ENCODE measurements at regions not wholly inside any gene's neighbourhood (a gene's known extent, or its start where the extent isn't known, plus 50 kb on each side); places are given as distances from the start of the nearest gene placed in this dataset.

- Mint-ChIP-seq H3K27ac (no peak overlapping the region), H3K9me3 (no peaks in the 10 kb centered on the region), H3K36me3 (ENCODE audit: low read depth) (no peaks in the 10 kb centered on the region), H3K4me3 (no peak overlapping the region), H3K4me1 (peaks cover 5% of the 10 kb centered on the region), H3K27me3 (ENCODE audit: low read depth, poor library complexity) (peaks cover 4% of the 10 kb centered on the region)
- DNase-seq, result no peak
- TF ChIP-seq CTCF (IDR thresholded peaks at IDR 0.05), result no peak
Measured at GRCh38 chr1:57729181-57729580, 305.3 kb upstream of the DAB1 start.

GRCh38 chr1:57727121-57727520 is 303.3 kb upstream of the DAB1 start:
- TF ChIP-seq CTCF (IDR thresholded peaks at IDR 0.05), result no peak
- Mint-ChIP-seq H3K27ac (no peak overlapping the region), H3K4me3 (no peak overlapping the region), H3K27me3 (ENCODE audit: low read depth, poor library complexity) (peaks cover 4% of the 10 kb centered on the region), H3K4me1 (peaks cover 15% of the 10 kb centered on the region), H3K36me3 (ENCODE audit: low read depth) (no peaks in the 10 kb centered on the region), H3K9me3 (no peaks in the 10 kb centered on the region)
- DNase-seq, result no peak

DNA sequence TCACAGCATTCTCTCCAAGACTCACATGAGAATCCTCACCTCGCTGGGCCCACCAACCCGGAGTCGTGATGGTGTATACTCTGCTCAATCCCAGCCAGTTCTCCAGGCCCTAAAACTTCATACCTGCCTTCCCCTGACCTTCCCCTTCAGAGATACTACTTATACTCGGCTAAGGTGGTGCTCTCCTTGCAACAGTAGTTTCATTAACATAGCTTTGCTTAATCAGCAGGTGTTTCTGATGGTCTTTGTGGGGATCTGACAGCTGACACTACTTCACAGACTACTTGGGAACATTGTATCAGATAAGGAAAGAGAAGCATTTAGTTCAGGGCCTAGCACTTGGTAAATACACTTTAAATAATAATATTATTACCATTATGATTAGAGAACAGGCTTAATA is 301.5 kb upstream of the DAB1 start:
- no peaks in the 10 kb centered on the region for H3K9me3 Mint-ChIP-seq
- no peak for DNase-seq
- peaks cover 7% of the 10 kb centered on the region for H3K27me3 Mint-ChIP-seq (ENCODE audit: low read depth, poor library complexity)
- TF ChIP-seq CTCF (IDR thresholded peaks at IDR 0.05), result no peak
- H3K4me3 Mint-ChIP-seq, result no peak overlapping the region
- H3K27ac Mint-ChIP-seq, result no peak overlapping the region
- H3K4me1 Mint-ChIP-seq, result peaks cover 15% of the 10 kb centered on the region
- no peaks in the 10 kb centered on the region for H3K36me3 Mint-ChIP-seq (ENCODE audit: low read depth)

DNA sequence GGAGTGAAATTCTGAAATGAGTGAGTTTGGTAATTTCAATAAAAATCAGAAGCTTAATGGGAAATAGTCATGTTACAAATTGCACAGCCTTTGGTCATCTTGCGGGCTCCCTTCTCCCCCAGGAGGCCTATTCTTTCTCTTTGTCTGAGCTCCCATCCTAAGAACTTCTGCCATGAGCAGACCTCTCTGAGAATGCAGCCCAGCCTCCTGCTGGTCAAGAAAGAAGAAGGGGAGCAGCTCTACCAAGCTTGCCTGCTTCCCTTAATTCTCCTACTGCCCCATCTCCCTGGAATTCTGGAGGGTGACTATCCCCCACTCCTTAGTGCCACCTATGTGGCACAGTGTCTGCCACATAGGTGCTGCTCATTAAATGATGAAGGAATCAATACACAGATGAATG is 300.7 kb upstream of the DAB1 start:
- Mint-ChIP-seq H3K4me3 (no peak overlapping the region), H3K4me1 (peaks cover 17% of the 10 kb centered on the region), H3K27ac (no peak overlapping the region), H3K27me3 (ENCODE audit: low read depth, poor library complexity) (peaks cover 7% of the 10 kb centered on the region), H3K9me3 (no peaks in the 10 kb centered on the region), H3K36me3 (ENCODE audit: low read depth) (no peaks in the 10 kb centered on the region)
- no peak for TF ChIP-seq CTCF (IDR thresholded peaks at IDR 0.05)
- DNase-seq, result no peak

DNA sequence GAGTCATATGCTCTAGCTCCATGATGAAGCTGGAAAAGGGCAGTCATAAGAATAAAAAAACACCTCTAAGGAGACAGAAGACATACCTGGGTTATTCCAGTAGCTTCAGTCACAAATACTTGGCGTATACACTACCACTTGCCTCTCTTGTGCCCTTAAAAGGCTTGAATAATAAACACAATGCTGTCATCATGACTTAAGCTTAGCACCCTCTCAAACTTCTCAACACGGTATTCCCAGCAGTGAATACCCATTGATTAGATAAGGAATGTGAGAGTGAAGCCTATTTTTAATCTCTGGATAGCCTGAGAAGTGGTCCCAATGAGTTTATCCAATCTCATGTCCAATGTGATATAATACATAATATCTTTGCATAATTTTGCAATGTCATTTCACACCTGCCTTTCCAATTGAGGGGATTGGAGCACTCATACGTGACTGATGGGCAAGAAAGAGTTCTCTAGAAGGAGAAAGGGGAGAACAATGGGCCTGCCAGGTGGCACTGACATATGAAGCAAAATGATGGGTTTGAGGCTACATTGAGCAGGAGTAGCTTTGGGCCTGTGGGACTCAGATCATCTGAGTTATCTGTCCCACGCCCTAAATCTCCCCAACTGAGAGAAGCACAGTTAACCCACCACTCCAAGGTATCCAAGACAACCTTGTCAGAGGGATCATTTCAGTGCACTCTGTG is 298.6 kb upstream of the DAB1 start:
- no peaks in the 10 kb centered on the region for H3K36me3 Mint-ChIP-seq (ENCODE audit: low read depth)
- DNase-seq, result no peak

More for the DNA sequence above, 298.6 kb upstream of the DAB1 start:
- Mint-ChIP-seq H3K27ac (no peak overlapping the region), H3K9me3 (no peaks in the 10 kb centered on the region), H3K4me3 (no peak overlapping the region), H3K4me1 (peaks cover 21% of the 10 kb centered on the region), H3K27me3 (ENCODE audit: low read depth, poor library complexity) (peaks cover 11% of the 10 kb centered on the region)
- TF ChIP-seq CTCF (IDR thresholded peaks at IDR 0.05), result no peak

Measured in nephron progenitor cell (in vitro differentiated cells).